Psoas muscle (tissue), 7 donors: ENCODE measurements at regions not wholly inside any gene's neighbourhood (a gene's known extent, or its start where the extent isn't known, plus 50 kb on each side); places are given as distances from the start of the nearest gene placed in this dataset.

ENCODE experiments used
- ATAC-seq, 4 donors: fragments of 200-7000 bp; cut with Tn5 transposase; one replicate each; pipeline ENCODE4 v1.9.1; 2020; ENCODE audit warnings: moderate library complexity in 3 of 4, mild to moderate bottlenecking in 2 of 4
- DNase-seq, 2 donors: peaks; one replicate each; pipeline ENCODE4 v3.0.0-alpha.2; 2020
- H3K27ac ChIP-seq: fragments of 200-600 bp; one replicate; pipeline ENCODE4 v1.8.0; 2022
- H3K27me3 ChIP-seq, 3 donors: fragments of 200-600 bp in 1 of 3; one replicate each; pipeline versions ENCODE4 v1.6.1 to v1.8.0; 2013 to 2022; ENCODE audit warnings: low read length in 2 of 3, mild to moderate bottlenecking in 2 of 3, moderate library complexity in 1 of 3; ENCODE audit not compliant: insufficient read depth in 3 of 3
- H3K36me3 ChIP-seq, 2 donors: fragments of 200-600 bp in 1 of 2; one replicate each; pipeline versions ENCODE4 v1.6.1 to v1.8.0; 2013 to 2022; ENCODE audit warnings: low read depth in 1 of 2, mild to moderate bottlenecking in 1 of 2, moderate library complexity in 1 of 2; ENCODE audit not compliant: insufficient read depth in 1 of 2
- H3K4me1 ChIP-seq: fragments of 200-600 bp; one replicate; pipeline ENCODE4 v1.8.0; 2022
- H3K4me3 ChIP-seq: fragments of 200-600 bp; one replicate; pipeline ENCODE4 v1.8.0; 2022; ENCODE audit warnings: mild to moderate bottlenecking
- H3K9me3 ChIP-seq: fragments of 200-600 bp; one replicate; pipeline ENCODE4 v1.8.0; 2022
- CTCF ChIP-seq: fragments of 200-600 bp; IDR thresholded peaks from one replicate; pipeline ENCODE4 v1.8.0; 2022; ENCODE audit warnings: antibody characterized with exemption
- WGBS, 3 donors: extraction: QIAGEN DNeasy Blood & Tissue Kit; methylation state at CpG; one replicate each; pipeline versions ENCODE4 v1.1.6 to v1.1.7; 2013; 5-methylcytosine and 5-hydroxymethylcytosine counted together
- intact Hi-C, 2 donors: fragments of 100-400 bp; cut with DNase I; formaldehyde crosslinking; loops; one replicate each; pipeline versions ENCODE4 v1.11.0 to v1.14.2; 2022
- donor health status: healthy with polysubstance abuse.
- donor health status: DM: no; HTN: no; CAD: no; lungs with moderate emphysema.
- donor health status: Bipolar disorder and iron deficiency.
- donor health status: healthy.
- donor health status: DM: yes; HTN: yes; CAD: no.
- donor health status: DM: no; HTN: no; CAD: no.
- donor health status: DM: yes; HTN: yes; CAD: no.

- no peak for DNase-seq
- no peak for TF ChIP-seq CTCF
- H3K27me3 ChIP-seq = peaks cover 0 to 11% (median 10%) of the 10 kb centered on the region in 3 donors
- 84 to 87% (median 85%) methylated on average over 6 of the region's 6 CpGs for WGBS, 3 donors
- no peaks in the 10 kb centered on the region for H3K36me3 ChIP-seq
- no peaks in the 10 kb centered on the region for H3K9me3 ChIP-seq
- intact Hi-C loops = no loop called here
- no peaks in the 10 kb centered on the region for H3K4me1 ChIP-seq
- no peak overlapping the region for H3K27ac ChIP-seq
- no peak overlapping the region for H3K4me3 ChIP-seq
- no peak for ATAC-seq
These were observed 118.2 kb downstream of the HSD17B3 start for GRCh38 chr9:96183751-96184150.

- TF ChIP-seq CTCF = no peak
- no peaks in the 10 kb centered on the region for H3K9me3 ChIP-seq
- 90 to 97% (median 91%) methylated on average over 8 of the region's 8 CpGs for WGBS, 3 donors
- H3K27me3 ChIP-seq = peaks cover 0 to 20% (median 1%) of the 10 kb centered on the region in 3 donors
- intact Hi-C loops = no loop called here
- H3K4me3 ChIP-seq = no peak overlapping the region
- ATAC-seq (no peak), DNase-seq (no peak)
- H3K27ac ChIP-seq = no peak overlapping the region
- H3K4me1 ChIP-seq = no peaks in the 10 kb centered on the region
- no peaks in the 10 kb centered on the region for H3K36me3 ChIP-seq
These were observed 123.8 kb downstream of the HSD17B3 start for GRCh38 chr9:96178153-96178552.

GRCh38 chr9:96177719-96178028 lies 124.3 kb downstream of the HSD17B3 start:
- Histone ChIP-seq H3K27ac (no peak overlapping the region), H3K27me3 (peaks cover 0 to 16% (median 1%) of the 10 kb centered on the region in 3 donors), H3K9me3 (no peaks in the 10 kb centered on the region), H3K4me1 (no peaks in the 10 kb centered on the region), H3K36me3 (no peaks in the 10 kb centered on the region), H3K4me3 (no peak overlapping the region)
- 54 to 61% (median 59%) methylated on average over 4 of the region's 4 CpGs for WGBS, 3 donors
- no peak for TF ChIP-seq CTCF
- intact Hi-C loops = no loop called here
- no peak for DNase-seq
- ATAC-seq = no peak

GRCh38 chr9:96177005-96177718 lies 124.8 kb downstream of the HSD17B3 start:
- no peak for TF ChIP-seq CTCF
- DNase-seq (no peak), ATAC-seq (no peak)
- Histone ChIP-seq H3K27ac (no peak overlapping the region), H3K27me3 (peaks cover 0 to 16% (median 0%) of the 10 kb centered on the region in 3 donors), H3K4me1 (no peaks in the 10 kb centered on the region), H3K4me3 (no peak overlapping the region), H3K9me3 (no peaks in the 10 kb centered on the region), H3K36me3 (no peaks in the 10 kb centered on the region)
- 17 to 40% (median 21%) methylated on average over 10 of the region's 10 CpGs for WGBS, 3 donors
- intact Hi-C loops = no loop called here

GRCh38 chr9:96175796-96176195 lies 126.2 kb downstream of the HSD17B3 start:
- intact Hi-C loops = no loop called here
- no peak for TF ChIP-seq CTCF
- no peaks in the 10 kb centered on the region for H3K4me1 ChIP-seq
- no peak overlapping the region for H3K27ac ChIP-seq
- H3K4me3 ChIP-seq = no peak overlapping the region
- DNase-seq = no peak
- no peaks in the 10 kb centered on the region for H3K9me3 ChIP-seq
- H3K27me3 ChIP-seq = peaks cover 0 to 16% (median 0%) of the 10 kb centered on the region in 3 donors
- H3K36me3 ChIP-seq = no peaks in the 10 kb centered on the region
- no peak for ATAC-seq
